ENCODE measurements at regions not wholly inside any gene's neighbourhood (a gene's known extent, or its start where the extent isn't known, plus 50 kb on each side); places are given as distances from the start of the nearest gene placed in this dataset.

DNA sequence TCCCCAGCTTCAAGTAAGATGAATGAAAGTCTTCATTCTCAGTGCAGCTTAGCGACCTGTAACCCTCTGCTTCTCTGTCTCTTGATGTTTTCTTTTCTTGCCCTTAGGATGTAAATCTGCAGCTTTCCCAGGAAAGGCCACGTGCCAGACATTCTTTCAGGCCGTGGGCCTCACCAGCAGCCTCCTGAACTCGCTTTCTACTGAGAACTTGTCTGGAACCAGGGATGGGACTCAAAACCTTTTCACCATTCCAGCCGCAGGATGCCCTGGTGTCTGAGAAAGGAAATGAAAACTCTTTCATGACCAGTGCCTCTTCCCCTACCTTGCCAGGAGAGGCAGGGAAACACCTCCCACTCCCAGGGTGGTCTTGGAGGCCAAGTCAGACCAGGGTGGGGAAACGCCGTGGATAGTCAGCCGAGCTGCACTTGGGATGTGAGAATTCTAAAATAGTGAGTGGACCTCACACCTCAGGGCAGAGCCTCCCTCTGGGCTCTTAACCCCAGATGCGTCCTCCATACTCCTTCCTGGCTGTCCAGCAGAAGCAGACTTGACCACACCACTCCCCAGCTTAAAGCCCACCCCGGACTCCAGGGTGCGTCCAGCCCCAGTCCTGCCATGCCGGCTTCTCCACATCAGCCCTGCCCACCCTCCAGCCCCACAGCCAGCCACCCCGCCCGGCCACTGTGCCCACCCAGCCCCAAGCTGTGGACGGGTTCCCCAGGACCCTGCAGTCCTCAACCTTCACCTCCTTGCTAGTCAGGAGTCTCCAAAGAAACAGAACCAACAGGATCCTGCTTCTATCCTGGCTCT lies 115.5 kb downstream of the TWIST2 start:
- DNase-seq (no peak), ATAC-seq (no peak)
- intact Hi-C loops (cut with DNase I, micrococcal nuclease): no loop called here

DNA sequence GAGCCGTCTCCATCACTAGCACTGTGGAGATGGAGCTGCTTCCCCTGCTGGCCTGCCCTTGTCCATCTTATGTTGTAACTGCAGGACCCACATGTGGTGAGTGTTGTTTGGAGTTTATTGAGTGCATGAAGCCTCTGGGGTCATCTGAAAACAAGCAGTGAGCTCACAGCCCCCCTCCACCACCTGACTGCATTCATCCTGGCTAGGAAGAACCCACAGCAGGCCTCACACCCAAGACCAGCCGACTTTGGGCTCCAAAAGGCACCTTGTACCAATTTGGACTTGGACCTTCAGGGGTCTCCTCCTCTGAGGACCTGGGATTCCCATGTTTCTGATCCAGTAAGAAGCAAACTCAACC lies 116.1 kb downstream of the TWIST2 start:
- no peak for DNase-seq
- no peak for ATAC-seq
- intact Hi-C loops (cut with DNase I, micrococcal nuclease): no loop called here

- intact Hi-C loops (cut with DNase I, micrococcal nuclease): no loop called here
These were observed 116.7 kb downstream of the TWIST2 start for GRCh38 chr2:238964544-238965067.

DNA sequence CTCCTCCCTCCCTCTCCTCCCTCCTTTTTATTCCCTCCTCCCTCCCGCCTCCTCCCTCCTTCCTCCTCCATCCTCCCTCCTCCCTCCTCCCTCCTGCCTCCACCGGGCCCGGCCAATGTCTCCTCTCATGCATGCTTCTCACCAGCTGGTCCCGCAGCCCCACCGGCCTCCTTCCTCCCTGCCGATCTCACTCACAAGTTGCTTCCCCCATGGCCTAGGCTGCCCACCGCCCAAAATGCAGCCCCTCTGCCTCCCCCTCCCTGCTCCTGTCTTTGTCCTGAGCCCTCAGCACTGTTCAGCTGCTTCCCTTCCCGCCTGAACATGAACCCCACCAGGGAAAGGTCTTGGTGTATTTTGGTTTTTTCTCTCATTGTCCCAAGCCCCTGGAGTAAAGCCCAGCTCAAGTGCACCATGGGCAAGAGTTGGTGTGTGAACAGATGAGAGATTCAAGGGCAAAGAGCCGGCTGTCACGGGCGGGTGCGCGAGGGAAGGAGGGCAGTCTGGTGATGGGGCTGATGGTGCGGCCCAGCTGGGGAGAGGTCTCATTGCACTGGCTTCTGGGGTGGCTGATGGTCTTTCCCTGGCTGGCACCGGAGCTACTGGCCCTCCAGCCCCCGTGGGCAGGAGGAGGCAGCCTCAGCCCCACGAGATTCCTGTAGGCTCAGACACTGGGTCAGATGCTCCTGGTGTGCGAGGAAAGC lies 117.6 kb downstream of the TWIST2 start:
- DNase-seq (no peak), ATAC-seq (no peak)
- intact Hi-C loops (cut with DNase I, micrococcal nuclease): no loop called here

More at GRCh38 chr2:238964544-238965067, 116.7 kb downstream of the TWIST2 start:
- no peak for DNase-seq
- no peak for ATAC-seq

GRCh38 chr2:238966072-238966937 lies 118.4 kb downstream of the TWIST2 start:
- no peak for ATAC-seq
- intact Hi-C loops (cut with DNase I, micrococcal nuclease): no loop called here
- DNase-seq: no peak

DNA sequence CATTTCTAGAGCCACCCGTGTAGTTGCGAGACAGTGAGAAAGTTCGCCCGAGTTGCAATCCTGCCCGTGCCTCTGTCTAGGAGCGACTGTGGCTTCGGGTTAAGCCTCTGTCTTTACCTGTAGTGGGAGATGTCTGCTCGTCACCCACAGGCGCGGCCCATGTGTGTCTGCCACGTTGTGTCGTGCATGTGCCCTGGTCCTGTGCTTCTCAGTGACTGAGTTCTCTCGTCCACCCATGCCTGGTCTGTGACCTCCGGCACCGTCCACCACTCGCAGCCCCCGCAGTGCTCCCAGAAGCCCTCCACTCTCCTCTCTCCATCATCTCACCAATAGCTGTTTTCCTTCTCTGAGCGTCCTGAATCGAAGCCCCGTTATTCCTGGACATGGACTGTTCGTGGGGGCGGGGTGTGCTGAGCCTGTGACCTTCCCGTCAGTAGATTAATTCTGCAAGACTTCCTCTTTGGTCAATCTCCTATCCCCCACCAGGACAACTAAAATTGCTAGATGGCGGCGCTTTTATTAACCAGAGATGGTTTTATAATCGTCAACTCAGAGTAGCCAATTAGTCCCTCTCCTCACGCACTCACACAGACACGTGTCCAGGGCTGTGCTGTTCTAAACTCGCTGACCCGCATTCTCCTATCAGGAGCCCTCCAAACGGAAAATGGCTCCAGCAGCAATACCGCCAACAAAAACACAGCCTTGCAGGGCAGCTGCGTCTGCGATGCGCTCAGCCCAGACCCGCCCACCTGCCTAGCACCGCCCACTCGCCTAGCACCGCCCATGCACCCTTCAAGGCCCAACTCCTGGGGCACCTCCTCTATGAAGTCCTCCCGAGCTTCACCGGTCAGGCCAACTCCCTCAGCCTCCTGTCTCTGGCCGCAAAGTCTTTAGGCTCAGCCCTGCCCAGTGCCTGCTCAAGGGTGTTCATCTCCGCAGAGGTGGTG lies 119.4 kb downstream of the TWIST2 start:
- no peak for ATAC-seq
- DNase-seq: no peak
- intact Hi-C loops (cut with DNase I, micrococcal nuclease): no loop called here

- intact Hi-C loops (cut with DNase I, micrococcal nuclease): no loop called here
- DNase-seq (no peak), ATAC-seq (no peak)
These were observed 120.1 kb downstream of the TWIST2 start for GRCh38 chr2:238967978-238968360.

DNA sequence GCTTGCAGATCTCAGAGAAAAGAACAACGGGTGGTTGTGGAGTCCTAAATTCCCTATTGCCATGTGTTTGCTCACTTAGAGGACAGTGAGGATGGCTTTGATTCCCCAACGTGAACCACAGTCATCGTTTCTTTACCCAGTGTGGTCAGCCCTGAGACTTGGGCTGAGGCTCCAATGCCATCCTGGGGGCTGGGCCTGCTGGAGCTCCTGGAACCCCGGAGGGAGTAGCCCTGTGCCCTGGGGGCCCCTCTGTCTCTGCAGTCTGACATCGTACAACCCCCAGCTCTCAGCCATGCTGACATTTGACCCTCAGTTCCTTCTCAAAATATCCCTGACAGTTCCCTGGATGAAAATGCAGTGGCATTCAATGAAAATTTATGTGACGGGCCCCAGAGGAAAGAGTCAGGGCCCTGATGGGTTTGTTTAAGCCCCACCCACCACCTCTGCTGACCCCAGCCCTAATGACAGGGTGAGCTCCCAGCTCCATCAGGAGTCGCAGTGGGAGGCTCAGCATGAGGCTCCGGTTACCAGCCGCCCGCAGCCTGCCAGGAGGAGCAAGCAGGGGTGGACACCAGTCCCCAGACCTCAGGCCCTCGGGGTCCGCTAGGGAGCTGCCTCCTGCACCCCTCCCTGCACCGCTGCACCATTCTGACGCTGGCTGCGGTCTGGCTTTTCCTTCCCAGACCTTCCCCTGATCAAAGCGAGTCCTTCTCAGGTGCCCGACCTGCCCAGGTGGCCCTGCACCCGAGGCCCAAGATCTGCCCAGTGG lies 120.9 kb downstream of the TWIST2 start:
- ATAC-seq (no peak), DNase-seq (no peak)
- intact Hi-C loops (cut with DNase I, micrococcal nuclease): no loop called here

DNA sequence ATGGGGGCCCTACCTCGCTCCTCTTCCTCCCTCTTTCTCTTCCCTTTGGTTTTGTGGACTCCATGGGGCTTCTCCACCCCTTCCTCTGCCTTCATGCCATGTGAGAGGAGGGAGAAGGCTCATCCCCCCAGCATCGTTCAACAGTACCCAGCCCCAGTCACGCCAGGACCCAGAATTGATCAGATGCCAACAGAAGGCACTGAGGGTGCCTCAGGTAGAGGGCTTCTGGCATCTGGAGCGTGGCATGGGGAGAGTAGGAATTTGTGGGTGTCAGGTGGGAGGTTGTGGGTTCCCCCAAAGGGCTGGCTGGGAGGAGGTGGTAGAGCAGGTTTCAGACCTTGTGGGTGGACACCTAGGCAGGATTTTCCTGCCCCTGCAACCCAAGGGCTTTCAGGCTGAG lies 122.0 kb downstream of the TWIST2 start:
- ATAC-seq (no peak), DNase-seq (no peak)
- intact Hi-C loops (cut with DNase I, micrococcal nuclease): no loop called here

GRCh38 chr2:238970553-238971081 lies 122.7 kb downstream of the TWIST2 start:
- peak; percentile 76 for ATAC-seq
- DNase-seq: peak in 1 of 2 donors; percentile 36
- intact Hi-C loops (cut with DNase I, micrococcal nuclease): no loop called here

GRCh38 chr2:238971318-238972145 lies 123.6 kb downstream of the TWIST2 start:
- intact Hi-C loops (cut with DNase I, micrococcal nuclease): no loop called here
- no peak for DNase-seq
- no peak for ATAC-seq

DNA sequence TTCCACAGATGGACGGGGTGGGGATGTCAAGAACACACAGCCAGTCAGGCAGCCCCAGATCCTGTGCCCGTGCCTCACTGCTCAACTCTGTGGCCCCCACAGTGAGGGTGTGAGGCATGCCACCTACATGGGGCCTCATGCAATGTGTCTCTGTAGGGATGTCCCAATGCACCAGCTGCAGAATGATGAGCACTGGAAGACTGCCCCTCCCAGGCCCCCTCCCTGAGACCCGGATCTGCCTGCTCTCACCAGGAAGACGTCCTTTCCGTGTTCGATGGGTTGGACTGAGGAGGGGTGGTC lies 124.2 kb downstream of the TWIST2 start:
- DNase-seq: no peak
- intact Hi-C loops (cut with DNase I, micrococcal nuclease): no loop called here
- no peak for ATAC-seq

DNA sequence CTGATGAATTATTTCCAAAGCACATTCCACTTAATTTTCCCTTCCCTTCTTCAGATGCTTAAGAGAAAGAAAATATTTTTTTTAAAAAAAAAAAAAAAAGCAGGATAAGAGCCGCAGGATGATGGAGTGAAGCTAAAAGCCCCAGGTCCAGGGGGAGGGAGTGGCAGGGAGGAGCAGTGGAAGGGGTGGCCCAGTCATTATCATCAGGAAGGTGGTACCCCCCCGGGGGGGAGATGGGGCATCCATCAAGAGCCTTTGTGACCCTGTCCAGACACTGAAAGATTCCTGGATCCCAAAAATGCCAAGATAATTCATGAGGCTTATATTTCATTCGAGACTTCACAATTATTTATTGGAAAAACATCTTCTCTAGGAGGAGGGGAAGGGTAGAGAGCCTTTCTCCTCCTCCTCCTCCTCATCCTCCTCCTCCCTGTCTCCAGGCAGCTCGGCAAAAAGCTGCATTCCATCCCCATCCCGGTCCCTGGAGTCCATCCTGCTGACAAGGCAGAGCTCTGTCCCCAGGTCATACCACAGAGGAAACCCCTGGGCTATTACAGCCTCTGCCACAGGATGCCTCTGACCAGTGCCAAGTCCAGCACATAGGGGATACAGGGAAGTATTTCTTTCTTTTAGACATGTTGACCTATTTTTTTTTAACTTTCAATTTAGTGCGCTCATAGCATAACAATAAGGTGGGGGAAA lies 125.3 kb downstream of the TWIST2 start:
- intact Hi-C loops (cut with DNase I, micrococcal nuclease): no loop called here
- no peak for ATAC-seq

GRCh38 chr2:238974081-238974480 lies 126.2 kb downstream of the TWIST2 start:
- intact Hi-C loops (cut with DNase I, micrococcal nuclease): no loop called here
- DNase-seq (no peak), ATAC-seq (no peak)

More for the DNA sequence above, 125.3 kb downstream of the TWIST2 start:
- no peak for DNase-seq

- DNase-seq: no peak
- ATAC-seq: no peak
- intact Hi-C loops (cut with DNase I, micrococcal nuclease): no loop called here
These were observed 126.7 kb downstream of the TWIST2 start for GRCh38 chr2:238974501-238975166.

GRCh38 chr2:238975408-238975807 lies 127.5 kb downstream of the TWIST2 start:
- DNase-seq (no peak), ATAC-seq (no peak)
- intact Hi-C loops (cut with DNase I, micrococcal nuclease): no loop called here
